ENCODE measurements at regions not wholly inside any gene's neighbourhood (a gene's known extent, or its start where the extent isn't known, plus 50 kb on each side); places are given as distances from the start of the nearest gene placed in this dataset.

DNA sequence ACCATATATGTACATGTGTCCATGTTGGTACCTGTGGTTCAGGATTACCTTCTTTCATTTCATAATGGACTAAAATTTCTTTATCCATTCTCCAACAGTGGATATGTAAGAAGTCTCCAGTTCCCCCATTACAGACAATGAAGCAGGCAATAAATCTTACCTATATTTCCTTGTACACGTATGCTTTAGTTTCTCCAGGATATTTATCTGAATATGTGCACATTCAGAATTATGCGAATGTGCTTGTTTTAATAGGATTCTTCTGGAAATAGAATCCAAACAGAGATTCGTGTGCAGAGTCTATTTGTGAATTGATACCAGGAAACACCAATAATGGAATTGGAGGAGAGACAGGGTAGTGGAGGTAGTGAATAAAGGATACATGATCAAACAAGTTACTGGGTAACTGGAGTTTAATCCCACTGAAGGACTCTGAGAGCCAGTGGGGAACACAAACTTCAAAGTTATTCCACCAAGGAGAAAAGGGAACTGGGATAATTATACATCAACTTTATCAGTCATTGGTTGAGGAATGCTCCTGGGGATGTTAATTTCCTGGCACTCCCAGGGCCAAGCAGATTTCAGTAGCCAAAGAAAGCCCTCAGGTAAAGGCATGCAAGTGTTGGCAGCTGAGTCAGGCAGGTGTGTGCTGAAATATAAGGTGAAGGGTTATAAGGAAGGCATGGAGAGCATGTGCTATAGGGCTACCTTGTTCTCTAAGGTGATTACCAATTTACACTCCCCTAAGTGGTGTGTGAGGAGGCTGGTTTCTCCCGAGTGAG lies 374.9 kb upstream of the PBX1 start:
- no peak for DNase-seq

DNA sequence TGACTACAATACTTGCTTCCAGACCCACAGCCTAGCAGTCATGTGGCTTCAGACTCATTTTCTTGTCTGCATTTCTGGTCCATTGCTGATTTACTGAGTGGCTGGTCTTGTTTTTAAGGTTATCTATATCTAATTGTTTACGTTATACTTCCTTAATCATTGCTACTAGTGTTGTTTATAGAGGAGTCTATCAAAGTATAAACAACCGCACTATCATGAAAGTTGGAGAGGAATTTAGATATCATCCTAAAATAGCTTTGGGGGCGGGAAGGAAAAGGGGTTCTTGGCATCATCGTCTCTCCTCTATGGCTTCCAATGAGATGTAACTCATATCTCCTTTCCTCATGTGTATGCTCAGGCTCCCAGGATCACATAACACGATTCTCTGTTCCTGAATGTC lies 372.1 kb upstream of the PBX1 start:
- DNase-seq, result no peak

DNA sequence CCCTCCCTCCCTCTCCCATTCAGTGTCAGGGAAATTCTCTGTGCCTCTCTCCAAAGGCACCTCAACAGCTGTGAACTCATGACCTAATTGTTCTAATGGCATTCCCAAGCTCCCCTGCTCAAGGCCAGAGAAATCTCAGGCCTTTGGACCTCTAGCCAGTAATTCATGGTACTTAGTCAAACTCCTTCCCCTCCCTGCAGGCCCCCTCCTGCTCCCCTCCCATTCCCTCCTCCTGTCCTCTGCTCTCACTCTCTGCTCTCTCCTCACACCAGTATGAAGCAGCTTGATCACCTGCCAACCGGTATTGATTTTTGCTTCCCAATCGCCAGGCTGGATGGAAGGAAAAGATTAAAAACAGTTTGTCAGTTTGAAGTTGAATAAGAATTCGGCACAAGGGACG lies 370.5 kb upstream of the PBX1 start:
- DNase-seq, result no peak

DNA sequence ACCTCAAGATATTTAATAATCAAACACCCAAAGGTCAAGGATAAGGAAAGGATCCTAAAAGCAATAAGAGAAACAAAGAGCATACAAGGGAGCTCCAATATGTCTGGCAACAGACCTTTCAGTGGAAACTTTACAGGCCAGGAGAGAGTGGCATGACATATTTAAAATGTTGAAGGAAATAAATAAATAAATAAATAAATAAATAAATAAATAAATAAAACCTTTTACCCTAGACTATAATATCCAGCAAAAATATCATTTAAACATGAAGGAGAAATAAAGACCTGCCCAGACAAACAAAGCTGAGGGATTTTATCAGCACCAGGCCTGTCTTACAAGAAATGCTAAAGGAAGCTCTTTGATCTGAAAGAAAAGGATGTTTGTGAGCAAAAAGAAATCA lies 367.8 kb upstream of the PBX1 start:
- DNase-seq, result no peak

DNA sequence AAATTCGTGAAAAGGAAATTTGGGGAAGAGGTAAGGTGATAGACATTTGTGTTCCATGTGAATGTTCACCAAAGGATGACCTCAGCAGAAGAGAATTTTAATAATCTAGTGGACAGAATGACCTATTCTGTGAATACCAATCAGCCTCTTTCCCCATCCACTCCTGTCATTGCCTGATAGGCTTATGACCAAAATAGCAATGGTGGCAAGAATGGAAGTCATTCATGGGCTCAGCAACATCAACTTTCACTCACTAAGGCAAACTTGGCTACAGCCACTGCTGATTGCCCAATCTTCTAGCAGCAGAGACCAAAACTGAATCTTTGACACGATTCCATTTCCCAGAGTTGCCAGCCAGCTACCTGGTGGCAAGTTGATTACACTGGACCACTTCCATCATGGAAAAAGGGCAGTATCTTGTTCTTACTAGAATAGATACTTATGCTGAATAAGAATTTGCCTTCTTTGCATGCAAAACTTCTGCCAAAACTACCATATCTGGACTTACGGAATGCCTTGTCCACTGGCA lies 348.7 kb upstream of the PBX1 start:
- DNase-seq, result no peak

DNA sequence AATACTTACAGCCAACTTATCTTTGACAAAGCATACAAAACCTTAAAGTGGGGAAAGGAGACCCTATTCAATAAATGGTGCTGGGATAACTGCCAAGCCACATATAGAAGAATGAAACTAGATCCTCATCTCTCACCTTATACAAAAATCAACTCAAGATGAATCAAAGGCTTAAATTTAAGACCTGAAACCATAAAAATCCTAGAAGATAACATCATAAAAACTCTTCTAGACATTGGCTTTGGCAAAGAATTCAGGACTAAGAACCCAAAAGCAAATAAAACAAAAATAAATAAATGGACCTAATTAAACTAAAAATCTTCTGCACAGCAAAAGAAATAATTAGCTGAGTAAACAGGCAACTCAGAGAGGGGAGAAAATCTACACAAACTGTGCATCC lies 335.6 kb upstream of the PBX1 start:
- no peak for DNase-seq

DNA sequence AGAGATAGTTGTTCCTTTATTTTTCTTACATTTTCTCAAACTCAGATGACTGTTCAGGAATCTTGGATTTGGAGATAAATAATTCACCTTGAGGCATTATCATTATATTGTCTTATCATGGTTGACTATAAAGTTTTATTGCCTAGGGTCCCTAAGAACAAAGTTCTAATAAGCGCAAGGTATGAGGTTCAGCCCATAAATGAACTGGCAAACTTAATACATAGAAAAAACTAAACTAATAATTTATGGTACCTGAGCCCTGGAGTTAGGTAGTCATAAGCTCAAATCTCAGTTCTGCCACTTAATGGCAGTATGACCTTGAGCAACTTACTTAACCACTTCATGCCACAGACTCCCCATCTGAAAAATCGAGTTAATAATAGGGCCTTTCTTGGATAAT lies 334.0 kb upstream of the PBX1 start:
- no peak for DNase-seq

DNA sequence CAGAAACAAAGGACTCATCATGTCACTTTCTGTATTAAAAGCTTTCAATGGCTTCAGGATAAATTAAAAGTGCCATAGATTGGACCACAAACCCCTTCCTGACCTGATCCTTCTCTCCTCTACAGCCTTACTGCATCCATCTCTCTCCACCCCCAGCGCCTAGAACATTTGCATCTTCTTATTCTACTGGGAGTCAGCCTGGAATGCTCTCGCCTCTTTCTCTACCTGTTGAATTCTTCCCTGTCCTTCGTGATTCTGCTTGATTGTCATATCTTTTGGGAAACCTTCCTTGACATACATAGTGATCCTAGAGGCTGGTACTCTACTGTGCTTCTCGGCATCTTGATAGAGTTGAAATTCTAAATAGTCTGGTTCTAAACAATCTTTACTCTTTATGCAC lies 332.0 kb upstream of the PBX1 start:
- DNase-seq, result no peak

DNA sequence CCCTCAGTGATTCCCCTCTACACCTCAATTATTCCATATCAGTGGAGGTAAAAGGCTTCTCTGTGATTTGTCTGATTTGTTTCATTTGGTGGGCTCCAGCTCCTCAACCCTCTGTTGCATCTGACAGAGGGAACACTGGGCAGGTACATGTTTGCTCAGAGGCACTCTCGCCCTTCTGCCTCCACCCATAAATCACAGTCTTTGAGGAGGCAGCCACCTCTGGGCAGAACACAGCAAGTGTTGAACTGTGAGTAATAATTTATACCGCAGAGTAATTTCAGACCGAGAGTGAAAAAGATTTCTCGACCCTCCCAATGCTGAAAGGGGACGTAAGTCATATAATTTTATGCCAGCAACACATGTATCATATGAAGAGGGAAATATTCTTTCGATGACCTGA lies 330.1 kb upstream of the PBX1 start:
- no peak for DNase-seq

DNA sequence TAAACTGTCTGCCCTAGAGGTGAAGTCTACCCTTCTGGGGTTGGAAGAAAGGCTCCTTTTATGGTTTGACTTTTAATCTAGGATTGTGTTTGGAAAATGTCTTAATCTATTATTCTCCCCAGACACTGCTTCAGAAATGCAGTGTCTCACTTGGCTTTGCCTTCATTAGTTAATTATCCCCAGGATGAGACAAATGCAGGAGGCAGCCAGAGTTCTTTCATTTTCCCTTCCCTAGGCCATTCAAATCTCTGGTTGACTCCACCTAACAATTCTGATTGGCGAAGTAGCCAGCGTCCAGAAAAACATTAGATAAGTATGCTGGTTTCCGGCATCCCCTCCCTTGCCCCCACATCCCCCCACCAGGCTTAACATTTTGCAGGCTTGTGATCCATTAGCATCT lies 325.8 kb upstream of the PBX1 start:
- no peak for DNase-seq

DNA sequence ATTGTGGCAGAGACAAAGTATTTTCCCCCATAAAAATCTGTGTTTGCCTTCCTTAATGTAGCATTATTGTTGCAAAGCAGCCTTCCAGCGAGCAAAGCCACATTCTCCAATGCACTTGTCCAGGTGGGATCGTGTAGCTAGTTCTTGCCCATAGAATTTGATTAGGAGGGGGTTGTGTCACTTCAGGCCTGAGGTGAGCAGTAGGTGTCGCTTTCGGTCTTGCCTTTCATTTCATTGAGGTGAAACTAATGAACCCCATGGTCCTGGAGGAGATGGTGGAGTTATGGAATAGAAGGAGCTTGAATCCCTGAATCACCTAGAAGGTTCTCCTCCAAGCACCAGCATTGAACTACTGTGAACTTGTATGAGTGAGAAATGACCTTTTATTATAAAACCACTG lies 318.9 kb upstream of the PBX1 start:
- no peak for DNase-seq

DNA sequence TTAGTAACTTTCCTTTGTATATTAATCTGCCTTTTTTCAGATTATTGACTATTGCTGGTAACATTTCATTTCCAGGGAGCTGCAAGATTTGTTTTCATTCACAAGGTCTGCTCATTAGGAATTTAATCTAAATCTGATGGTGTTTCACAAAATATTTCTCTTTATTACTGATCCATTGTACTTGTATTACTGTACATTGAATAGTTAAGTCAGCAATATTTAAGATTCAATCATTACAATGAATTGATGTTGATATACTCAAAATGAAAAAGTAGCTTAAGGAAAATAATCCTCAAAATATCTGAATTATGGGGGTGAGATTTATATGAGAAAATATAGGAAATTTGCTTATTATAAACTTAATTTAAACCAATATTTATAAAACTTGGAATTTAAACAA lies 308.6 kb upstream of the PBX1 start:
- DNase-seq, result no peak

DNA sequence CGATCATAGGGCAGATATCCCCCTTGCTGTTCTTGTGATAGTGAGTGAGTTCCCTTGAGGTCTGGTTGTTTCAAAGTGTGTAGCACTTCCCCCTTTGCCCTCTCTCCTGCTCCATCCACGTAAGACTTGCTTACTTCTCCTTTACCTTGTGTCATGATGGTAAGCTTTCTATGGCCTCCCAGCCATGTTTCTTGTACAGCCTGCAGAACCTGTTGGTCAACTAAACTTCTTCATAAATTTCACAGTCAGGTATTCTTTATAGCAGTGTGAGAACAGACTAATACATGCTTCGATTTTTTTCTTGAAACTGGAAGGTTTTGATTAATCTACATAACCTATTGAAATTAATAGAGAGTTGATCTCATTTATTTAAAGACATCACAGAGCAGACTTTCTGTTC lies 302.5 kb upstream of the PBX1 start:
- DNase-seq, result no peak

DNA sequence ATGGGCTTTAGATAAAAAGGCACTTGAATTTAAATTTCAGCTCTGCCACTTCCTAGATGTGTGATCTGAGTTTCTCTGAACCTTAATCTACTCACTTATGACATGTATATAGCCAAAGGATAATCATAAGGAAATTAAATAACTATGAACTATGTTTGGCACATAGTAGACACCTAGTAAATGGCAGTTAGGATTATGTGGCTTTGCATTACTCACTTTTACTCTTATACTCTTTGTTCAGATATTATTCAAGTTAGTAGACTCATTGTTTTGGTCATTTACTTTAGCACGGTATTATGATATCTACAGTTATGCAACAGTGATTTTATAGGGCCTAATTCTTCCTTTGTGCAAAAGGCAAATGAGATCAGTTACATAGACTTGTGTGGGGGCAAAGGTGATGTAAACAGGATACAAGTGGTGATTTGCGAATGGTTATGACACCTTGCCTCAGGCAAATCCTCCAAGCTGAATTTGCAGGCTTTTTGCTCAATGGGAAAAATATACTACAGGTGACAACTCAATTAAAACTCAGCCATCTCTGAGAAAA lies 297.2 kb upstream of the PBX1 start:
- no peak for DNase-seq

DNA sequence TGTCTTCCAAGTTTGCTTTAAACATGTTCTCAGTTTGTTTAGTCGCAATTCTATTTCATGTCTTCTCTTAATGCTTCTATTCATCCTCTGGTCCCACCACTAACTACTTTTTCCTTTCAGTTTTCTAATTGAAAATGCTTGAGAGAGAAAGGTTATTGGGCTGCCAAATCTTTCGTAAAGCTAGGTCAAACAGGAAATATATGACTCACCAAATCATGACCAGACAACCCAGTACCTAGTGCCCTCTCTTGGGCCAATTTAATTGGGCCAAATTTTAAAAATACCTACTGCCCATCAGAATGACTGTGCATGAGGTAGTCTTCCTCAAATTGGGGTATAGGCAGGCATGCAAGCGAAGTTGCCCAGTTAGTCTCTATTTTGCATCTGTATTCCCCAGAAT lies 295.4 kb upstream of the PBX1 start:
- no peak for DNase-seq

DNA sequence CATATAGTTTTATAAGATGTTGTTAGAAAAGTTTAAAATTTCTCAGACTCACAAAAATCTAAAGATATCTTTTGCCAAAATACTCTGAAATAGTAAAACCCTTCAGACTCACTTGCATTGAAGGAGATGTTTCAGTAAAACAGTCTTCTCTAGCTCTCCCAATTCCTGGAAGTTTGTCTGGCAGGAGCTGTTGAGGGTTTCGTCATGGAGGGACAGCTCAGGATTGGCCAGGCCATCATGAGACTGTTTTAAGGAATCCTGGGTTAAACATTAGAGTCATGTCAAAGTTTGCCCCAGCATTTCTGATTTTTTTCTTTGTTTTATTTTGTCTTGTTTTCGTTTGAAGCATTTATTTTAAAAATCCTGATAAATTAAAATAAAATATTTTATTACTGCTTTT lies 293.8 kb upstream of the PBX1 start:
- no peak for DNase-seq

DNA sequence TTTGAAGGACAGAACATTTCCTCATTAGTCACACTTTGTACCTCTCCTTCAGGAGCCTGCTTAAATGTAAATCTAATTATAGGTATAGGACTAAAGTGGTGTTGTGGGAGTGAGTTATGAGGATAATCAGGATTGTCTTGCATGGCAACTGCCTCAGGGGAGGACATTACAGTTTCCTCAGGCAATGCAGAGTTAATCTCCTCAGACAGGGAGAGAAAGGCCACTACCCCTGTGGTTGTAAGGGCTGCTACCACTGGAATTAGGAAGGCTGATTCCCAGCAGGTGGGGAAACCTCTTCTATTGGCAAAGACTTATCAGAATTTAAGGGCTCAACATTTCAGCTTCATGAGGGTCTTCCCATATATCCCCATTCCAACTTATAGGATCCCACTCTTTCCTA lies 286.8 kb upstream of the PBX1 start:
- no peak for DNase-seq

DNA sequence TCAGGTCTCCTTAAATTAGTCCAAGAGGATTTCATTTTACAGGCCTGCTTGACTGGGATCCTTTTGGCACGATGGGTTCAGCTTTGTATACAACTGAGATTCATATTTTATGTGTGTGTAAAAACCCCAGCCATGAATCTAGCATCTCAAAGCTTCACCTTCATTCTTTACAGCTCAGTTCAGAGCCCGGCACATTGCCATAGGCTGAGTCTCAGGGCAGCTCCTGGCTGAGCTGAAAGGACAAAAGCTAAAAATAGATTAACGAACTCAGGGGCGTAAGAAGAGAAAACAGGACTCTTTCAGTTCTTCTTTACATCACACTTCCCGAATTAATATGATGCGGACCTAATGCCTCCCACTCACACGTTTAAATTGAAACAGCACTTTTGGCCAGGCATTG lies 262.8 kb upstream of the PBX1 start:
- peak; percentile 30 for DNase-seq

DNA sequence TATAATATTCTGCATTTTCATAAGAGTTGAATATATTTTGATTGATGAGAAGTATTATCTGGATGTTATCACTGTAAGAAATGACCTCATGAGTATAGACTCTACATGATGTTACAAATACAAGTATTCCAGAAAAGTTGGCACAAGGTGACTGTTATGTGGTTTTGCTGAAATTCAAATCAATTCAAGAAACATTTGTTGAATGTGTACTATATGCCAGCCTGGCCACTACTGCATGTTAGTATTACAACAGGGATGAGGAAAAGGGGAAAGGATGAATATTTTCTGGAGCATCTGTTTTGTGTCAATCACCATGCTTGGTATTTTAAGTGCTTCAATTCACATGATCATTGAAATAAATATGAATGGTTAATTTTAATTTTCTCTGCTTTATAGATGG lies 250.9 kb upstream of the PBX1 start:
- no peak for DNase-seq

DNA sequence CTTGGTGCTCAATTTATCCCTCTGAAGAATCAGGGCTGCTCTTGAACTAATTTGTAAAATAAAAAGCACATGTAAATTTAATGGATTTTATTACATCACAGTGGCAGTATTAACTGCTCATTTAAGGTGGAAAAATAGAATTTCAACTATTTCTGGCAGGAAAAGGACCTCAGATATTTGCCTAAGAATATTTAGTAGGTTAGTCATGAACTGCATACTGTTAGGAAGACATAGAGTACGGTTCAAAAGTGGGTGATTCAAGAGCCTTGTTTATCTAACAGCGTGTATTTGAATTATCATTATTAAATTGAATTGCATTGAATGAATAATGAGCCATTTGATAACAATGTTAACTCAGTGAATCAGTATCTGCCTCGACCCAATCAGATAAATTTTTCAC lies 248.8 kb upstream of the PBX1 start:
- no peak for DNase-seq

DNA sequence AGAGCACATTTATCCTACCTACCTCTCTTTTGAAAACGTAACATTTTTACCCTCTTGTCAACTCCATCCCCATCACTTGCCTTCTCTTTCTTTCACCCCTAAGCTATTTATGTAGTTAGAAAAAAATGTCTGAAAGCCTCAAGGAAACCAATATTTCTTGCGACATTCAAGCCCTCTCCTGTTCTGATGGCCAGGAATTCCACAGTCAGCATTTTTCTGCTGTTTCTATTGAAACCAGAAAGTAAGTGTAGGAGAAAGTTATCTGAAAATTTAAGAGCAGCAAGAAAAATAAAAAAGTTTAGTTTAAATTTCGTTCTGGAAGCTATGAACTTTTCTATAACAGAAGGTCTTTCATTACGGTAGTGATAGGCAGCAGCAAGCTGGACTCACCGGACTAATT lies 247.6 kb upstream of the PBX1 start:
- no peak for DNase-seq

DNA sequence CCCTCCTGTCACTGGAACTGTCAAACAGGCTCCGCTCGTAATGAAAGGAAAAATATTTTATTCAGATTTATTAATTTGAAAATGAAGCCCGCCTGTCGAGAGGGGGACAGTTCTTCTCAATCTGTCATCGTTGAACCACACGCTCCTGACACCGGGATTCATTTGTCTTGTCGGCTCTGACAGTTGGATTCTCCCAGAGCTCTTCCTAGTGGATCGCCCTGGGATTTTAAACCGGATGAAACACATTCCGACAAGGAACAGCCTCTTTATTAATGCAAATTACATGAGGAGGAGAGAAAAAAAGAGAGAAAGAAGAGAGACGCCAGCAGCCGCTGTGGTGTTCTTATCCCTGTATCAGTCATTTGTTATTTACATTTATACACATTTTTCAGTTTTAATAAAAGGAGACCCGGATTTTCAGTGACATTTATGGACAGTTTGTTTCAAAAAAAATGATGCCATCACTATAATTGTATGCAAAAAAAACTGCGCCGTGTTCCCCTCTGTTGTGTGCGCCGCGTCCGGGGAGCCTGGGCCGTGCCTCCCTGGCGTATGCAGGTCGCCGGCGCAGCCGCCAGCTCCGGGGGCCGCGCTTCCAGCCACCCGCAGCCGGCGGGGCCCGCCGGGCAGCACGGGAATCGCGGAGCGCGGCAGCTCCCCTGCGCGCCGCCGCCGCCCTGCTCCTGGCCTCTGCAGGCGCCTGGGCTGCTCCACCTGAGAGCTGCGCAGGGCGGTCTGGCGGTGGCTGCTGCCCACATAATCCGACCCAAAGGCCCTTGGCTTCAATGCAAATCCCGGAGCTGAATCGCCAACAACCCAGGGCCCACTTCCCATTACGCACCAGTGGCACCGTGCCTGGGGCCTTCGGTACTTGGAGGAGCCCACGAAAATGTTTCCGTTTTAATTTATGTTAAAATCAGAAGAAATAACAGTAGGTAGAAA lies 237.9 kb upstream of the PBX1 start:
- DNase-seq, result peak; percentile 44

DNA sequence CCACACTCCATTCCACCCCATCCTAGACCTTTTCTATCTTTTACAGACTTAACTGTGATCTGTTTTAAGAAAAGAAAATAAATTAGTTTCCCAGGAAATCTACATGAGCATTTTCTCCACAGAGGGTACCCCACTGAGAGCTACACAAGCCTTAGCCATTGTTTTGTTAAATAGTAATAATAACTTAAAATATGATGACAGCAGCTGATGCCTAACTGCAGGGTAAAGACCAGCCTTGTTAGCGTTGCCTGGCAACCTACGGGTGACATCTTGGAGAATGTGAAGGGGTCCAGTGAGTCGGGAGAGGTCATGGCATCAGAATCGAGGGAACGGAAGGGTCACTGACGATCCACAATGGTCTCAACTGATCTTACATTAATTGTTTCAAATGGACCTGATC lies 233.2 kb upstream of the PBX1 start:
- DNase-seq, result no peak

DNA sequence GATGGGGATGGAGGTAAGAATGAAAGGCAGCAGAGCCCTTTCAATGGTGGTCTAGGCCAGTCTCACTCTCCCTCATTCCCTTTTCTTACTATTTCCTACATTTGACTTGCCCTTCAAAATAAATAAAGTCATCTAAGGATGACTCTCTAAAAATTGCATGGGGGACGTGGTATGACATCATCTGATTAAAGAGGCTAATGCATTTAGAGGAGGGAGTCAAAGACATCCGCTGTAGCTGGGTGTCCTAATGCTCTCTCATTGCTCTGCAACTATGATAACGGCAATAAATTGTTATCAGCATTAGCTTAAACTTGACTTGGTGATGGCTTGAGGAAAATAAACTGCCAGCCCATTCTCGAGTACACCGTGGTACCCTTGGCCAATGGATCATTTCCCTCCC lies 225.6 kb upstream of the PBX1 start:
- no peak for DNase-seq

Measured in left hindlimb (tissue), 1 donor.